Fibroblast of pulmonary artery (primary cell): ENCODE measurements at regions not wholly inside any gene's neighbourhood (a gene's known extent, or its start where the extent isn't known, plus 50 kb on each side); places are given as distances from the start of the nearest gene placed in this dataset.

ENCODE experiments used
- DNase-seq: peaks from one replicate; pipeline ENCODE4 v3.0.0-alpha.2; 2010; ENCODE audit warnings: low read depth
- H3K4me3 ChIP-seq: replicated peaks from 2 replicates; pipeline ENCODE4 v1.5.1; 2011; ENCODE audit warnings: low read depth, mild to moderate bottlenecking, control low read depth, low read length, moderate library complexity
- TF ChIP-seq, protein P1 (sequence below): IDR thresholded peaks from 2 replicates; pipeline ENCODE4 v1.5.1; 2011; ENCODE audit warnings: mild to moderate bottlenecking, control low read depth, low read length, inconsistent platforms; ENCODE audit errors: missing control alignments

DNA sequence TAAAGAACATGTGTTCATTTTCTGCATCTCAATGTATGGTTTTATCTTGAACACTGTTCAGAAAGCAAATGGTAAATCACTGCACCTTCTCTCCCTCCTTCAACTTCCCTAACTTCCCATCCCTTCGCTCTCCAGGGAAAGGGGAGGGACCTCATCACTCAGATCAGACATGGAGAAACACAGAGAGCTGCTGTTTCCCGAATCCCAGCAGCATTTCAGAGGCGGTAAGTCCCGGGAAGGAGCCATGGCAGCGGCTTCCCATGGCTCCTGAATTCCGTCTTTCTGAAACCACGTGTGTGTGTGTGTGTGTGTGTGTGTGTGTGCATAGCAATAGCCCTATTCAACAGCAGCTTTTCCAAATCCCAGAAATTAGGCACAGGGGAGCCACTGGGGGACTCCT lies 125.4 kb upstream of the TMCC3 start:
- no peak overlapping the region for H3K4me3 ChIP-seq
- TF ChIP-seq, protein P1, sequence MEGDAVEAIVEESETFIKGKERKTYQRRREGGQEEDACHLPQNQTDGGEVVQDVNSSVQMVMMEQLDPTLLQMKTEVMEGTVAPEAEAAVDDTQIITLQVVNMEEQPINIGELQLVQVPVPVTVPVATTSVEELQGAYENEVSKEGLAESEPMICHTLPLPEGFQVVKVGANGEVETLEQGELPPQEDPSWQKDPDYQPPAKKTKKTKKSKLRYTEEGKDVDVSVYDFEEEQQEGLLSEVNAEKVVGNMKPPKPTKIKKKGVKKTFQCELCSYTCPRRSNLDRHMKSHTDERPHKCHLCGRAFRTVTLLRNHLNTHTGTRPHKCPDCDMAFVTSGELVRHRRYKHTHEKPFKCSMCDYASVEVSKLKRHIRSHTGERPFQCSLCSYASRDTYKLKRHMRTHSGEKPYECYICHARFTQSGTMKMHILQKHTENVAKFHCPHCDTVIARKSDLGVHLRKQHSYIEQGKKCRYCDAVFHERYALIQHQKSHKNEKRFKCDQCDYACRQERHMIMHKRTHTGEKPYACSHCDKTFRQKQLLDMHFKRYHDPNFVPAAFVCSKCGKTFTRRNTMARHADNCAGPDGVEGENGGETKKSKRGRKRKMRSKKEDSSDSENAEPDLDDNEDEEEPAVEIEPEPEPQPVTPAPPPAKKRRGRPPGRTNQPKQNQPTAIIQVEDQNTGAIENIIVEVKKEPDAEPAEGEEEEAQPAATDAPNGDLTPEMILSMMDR, result no peak
- no peak for DNase-seq

DNA sequence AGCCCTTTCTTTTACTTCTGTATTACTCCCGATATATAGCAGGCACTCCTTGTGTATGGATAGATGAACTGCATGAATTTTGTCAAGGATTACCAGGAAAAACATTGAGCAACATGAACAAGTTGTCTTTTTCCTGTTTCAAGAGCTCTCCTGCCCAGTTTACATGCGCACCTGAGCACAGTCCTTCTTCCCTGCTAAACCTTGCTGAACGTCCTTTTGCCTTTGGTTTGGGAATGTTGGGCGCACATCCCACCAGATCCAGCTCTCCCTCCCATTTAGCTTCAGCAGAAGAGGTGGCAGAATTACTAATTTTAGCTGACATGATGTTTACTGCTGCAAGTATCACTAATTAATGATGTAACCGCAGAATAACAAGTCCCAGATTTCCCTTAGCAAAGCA lies 121.4 kb upstream of the TMCC3 start:
- TF ChIP-seq, protein P1, result no peak

DNA sequence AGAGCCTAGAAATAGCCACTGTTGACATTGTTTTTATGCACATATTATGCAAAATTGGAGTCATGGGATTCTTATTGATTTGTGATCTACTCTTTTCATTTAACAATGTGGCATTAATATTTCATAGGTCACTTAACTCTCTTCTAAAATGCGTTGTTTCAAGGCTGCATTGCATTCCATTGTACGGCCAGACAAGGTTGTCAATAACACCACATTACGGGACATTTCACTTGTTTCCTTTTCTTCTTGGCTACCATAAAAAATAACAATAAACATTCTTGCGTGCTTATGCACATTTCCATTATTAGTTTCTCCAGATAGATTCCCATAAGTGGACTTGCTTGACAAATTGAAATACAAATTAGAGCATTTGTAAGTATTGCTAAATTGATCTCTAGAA lies 120.8 kb upstream of the TMCC3 start:
- TF ChIP-seq, protein P1, result no peak
- DNase-seq, result no peak

More for the DNA sequence above, 121.4 kb upstream of the TMCC3 start:
- DNase-seq, result no peak
- no peak overlapping the region for H3K4me3 ChIP-seq

DNA sequence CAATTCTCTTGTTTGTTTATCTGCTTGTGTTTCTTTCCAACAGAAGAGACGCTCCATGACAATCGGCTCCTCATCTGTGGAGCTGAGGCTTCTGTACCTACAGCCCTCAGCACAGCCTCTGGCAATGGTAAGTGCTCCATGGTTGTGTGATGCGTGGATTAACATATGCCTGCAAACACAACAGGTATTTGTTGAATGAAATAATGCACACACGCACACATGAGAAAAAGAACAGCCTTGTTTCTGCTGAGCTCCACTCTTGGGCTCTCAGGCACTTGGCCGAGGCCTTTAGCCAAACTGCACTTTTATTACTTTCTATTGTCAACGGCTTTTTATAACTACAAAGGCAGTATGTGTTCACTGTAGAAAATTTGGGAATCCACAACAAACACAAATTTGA lies 120.4 kb upstream of the TMCC3 start:
- no peak overlapping the region for H3K4me3 ChIP-seq
- no peak for DNase-seq
- TF ChIP-seq, protein P1, result no peak

More for the DNA sequence above, 120.8 kb upstream of the TMCC3 start:
- H3K4me3 ChIP-seq, result no peak overlapping the region

DNA sequence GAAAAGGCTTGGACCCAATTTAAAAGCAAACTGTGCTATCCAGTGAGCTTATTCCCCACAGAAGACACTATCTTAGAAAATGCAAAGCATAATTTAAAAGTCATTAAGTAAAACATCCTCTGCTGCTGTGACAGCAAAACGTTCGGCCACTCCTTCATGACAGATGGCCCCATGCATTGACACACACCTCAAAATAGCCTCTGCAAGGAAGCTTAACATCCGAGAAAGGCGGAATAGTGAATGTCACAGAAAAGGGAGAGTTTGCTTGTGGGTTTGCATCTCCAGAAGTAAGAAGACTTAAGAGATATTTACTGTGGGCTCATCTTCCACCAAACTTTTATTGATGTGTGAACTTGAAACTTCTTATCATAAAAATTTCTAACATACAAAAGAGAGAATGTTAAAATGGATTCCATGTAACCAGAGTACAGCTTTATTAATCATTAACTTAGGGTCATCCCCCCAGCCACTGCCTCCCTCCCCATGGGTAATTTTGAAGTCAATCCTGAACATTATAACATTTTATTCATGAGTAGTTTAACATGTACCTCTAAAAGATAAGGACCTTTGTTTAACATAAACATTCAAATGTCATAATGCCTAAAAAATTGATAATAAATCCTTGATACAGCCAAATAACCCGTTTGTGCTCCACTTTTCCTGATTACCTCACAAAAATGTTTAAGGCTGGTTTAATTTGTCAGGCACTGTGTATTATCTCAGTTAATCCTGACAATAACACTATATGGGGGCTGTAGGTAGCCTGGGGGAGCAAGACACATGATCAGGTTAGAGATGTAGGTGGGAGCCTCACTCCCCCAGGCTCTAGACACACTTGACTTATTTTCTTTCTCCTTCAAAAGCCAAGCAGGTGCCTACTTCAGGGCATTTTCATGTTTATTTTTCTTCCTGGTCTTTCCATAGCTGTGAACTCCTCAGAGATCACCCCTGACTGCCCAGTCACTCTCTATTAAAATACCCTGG lies 119.7 kb upstream of the TMCC3 start:
- DNase-seq, result no peak
- TF ChIP-seq, protein P1, result no peak
- H3K4me3 ChIP-seq, result no peak overlapping the region

DNA sequence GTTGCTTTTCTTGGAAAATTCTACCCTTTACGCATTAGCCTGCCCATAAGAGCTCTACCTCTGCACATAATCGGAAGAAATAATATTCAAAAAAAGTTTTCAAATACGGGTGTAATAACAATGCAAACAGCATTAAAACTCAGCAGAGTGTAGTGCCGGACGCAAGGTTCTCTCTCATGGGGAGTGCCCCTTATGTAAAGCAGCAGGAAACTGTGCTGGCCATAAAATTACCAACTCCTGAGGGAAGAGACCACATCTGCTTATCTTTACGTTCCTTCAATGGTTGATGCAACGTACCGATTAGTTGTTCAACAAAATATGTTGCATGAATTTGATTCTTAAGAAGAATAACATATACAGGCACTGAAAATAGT lies 118.7 kb upstream of the TMCC3 start:
- no peak overlapping the region for H3K4me3 ChIP-seq
- DNase-seq, result no peak
- TF ChIP-seq, protein P1, result no peak
